ENCODE measurements at regions not wholly inside any gene's neighbourhood (a gene's known extent, or its start where the extent isn't known, plus 50 kb on each side); places are given as distances from the start of the nearest gene placed in this dataset.
"Not testable (repeated sequence)": the region's sequence is repeated elsewhere in the genome, so short reads cannot be mapped to it uniquely, and the experiment has no call there.

GRCh38 chr6:140192018-140192417 is 817.6 kb upstream of the CITED2 start:
- no peak for DNase-seq

- not testable (repeated sequence) for DNase-seq
Observed at GRCh38 chr6:140189263-140189662, 814.8 kb upstream of the CITED2 start.

GRCh38 chr6:140185991-140186390 is 811.5 kb upstream of the CITED2 start:
- DNase-seq: no peak

GRCh38 chr6:140183881-140184280 is 809.4 kb upstream of the CITED2 start:
- DNase-seq: no peak

GRCh38 chr6:140182821-140183220 is 808.4 kb upstream of the CITED2 start:
- no peak for DNase-seq

- DNase-seq: no peak
Observed at GRCh38 chr6:140181876-140182275, 807.4 kb upstream of the CITED2 start.

GRCh38 chr6:140180306-140180705 is 805.9 kb upstream of the CITED2 start:
- DNase-seq: no peak

GRCh38 chr6:140178935-140179334 is 804.5 kb upstream of the CITED2 start:
- no peak for DNase-seq

- no peak for DNase-seq
Observed at GRCh38 chr6:140178520-140178919, 804.1 kb upstream of the CITED2 start.

GRCh38 chr6:140176306-140176705 is 801.9 kb upstream of the CITED2 start:
- no peak for DNase-seq

- no peak for DNase-seq
Observed at GRCh38 chr6:140175486-140175885, 801.0 kb upstream of the CITED2 start.

- DNase-seq: no peak
Observed at GRCh38 chr6:140174524-140174923, 800.1 kb upstream of the CITED2 start.

- no peak for DNase-seq
Observed at GRCh38 chr6:140168365-140168764, 793.9 kb upstream of the CITED2 start.

- DNase-seq: no peak
Observed at GRCh38 chr6:140160909-140161308, 786.5 kb upstream of the CITED2 start.

GRCh38 chr6:140160494-140160893 is 786.0 kb upstream of the CITED2 start:
- no peak for DNase-seq

GRCh38 chr6:140156131-140156530 is 781.7 kb upstream of the CITED2 start:
- no peak for DNase-seq

- DNase-seq: no peak
Observed at GRCh38 chr6:140155451-140156126, 781.1 kb upstream of the CITED2 start.

GRCh38 chr6:140153703-140154102 is 779.3 kb upstream of the CITED2 start:
- DNase-seq: no peak

GRCh38 chr6:140147825-140148814 is 773.7 kb upstream of the CITED2 start:
- DNase-seq: not testable (repeated sequence)

GRCh38 chr6:140140891-140141290 is 766.4 kb upstream of the CITED2 start:
- no peak for DNase-seq

- no peak for DNase-seq
Observed at GRCh38 chr6:140138311-140139010, 764.0 kb upstream of the CITED2 start.

- DNase-seq: no peak
Observed at GRCh38 chr6:140134224-140134623, 759.8 kb upstream of the CITED2 start.

GRCh38 chr6:140130074-140130473 is 755.6 kb upstream of the CITED2 start:
- DNase-seq: no peak

Data from NCI-H2029 (cell line).